NAMALWA (cell line): ENCODE measurements at regions not wholly inside any gene's neighbourhood (a gene's known extent, or its start where the extent isn't known, plus 50 kb on each side); places are given as distances from the start of the nearest gene placed in this dataset.
A peak's percentile ranks its signal among the peaks of the same experiment; 100 is the strongest.

ENCODE experiments used
- DNase-seq: peaks from one replicate; pipeline ENCODE4 v3.0.0-alpha.2; 2015; ENCODE audit warnings: low spot score

DNA sequence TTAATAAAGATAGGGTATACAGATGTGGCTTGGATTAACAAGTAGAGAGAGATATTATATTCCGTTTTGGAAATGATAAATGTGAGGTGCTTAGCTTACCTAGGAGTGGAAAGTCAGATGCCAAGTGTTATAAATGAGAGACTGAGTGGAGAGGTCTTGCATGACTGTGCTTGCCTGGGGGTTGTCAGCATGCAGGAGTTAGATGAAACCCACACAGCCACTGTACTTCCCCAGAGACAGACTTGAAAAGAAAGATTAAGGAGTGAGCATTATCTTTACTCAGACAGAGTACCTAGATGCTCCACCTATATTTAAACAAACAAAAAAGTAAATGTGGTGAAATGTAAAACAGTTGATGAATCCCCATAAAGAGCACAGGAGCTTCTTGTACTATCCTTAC lies 482.7 kb downstream of the RIT2 start:
- DNase-seq, result no peak

DNA sequence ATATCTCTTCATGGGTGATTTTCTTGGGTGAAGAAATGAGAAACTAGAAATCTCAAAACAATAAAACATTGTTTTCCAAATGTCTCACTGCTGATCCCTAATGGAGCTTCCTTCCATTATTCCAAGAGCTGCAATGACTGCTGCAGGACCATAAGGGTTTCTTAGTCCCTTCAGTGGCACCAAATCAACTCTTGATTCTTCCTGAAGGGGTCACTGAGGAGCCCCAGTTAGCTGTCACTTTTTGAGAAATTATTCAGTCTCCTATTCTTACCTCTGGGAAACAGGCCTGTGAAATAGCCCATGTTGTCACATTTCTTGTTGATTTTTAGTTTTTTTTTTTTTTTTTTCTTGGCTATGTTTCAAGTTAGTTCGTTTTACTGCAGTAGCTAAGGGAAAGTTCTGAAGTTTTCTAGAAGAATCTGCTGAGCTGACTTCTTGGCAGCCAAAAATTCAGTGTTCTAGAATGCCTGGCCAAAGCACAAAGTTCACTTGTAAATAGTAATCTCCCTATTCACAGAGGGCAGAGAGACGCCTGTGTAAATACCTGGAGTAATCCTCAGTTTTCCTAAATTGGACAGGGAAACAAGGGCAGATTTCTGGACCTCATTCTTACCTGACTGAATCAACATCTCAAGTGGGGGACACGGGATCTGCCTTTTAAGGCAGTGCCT lies 480.0 kb downstream of the RIT2 start:
- peak; percentile 40 for DNase-seq

DNA sequence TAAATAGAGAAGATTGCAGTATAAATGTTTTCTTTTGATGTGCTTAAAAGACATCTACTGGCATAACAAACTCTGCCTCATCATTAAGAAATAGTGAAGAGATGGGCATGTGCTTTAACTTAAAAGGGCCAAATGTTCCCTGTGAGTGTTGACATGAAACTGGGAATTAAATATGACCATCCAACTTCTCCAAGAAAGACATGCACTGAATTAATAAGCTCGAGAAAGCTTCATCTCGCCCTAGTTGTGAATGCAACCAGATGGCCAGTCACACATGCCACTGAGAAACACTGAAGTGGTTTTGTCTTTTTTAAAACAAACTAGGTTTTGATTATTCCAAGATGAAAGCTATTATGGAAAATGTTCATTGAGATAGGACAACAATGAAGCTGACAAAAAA lies 479.2 kb downstream of the RIT2 start:
- DNase-seq, result no peak

DNA sequence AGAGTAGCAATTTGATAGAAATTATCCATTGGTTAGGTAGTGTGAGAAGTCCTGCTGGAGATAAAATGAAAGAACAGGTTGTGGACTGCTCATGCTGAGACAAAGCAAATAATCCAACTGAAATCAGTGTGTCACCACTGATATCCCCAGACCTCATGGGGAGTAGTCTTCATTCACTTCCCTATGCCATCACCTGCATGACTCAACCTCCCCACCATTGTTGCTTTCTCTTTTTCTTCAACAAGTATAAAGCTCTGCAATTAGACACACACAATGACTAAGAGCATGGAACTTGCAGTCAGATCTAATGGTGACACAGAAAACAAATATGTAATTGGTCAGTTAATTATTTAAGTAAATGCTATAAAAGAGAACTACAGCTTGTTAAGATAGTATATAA lies 475.3 kb downstream of the RIT2 start:
- no peak for DNase-seq

DNA sequence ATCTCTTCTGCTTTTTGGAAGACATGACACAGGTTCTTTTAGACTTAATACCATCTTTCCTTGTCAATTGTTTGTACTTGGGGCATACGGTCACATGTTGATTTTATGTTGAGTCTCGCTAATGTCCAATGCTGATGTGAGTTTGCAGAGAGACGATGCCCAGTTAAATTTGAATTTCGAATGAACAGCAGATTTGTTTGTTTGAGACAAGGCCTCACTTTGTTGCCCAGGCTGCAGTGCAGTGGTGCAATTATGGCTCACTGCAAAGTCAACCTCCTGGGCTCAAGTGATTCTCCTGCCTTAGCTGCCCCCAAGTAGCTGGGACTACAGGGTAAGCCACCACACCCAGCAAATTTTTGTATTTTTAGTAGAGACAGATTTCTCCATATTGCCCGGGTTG lies 473.5 kb downstream of the RIT2 start:
- no peak for DNase-seq

DNA sequence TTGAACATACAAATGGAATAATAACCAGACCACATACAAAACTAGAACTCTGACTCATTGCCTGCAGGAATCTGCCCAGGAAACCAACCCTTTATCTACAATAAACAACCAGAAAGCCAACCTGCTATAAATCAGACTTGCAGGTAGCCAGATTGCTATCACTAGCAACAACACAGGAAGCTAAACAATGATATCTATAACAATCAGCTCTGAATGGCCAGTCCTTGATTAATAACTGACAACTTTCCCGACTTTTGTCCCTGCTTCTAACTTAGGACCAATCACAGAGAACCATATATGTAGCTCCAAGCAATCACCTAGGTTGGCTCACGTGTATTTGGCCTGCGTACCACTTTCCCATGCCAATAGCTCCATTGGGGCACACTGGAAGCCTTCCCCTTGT lies 470.8 kb downstream of the RIT2 start:
- DNase-seq, result no peak

DNA sequence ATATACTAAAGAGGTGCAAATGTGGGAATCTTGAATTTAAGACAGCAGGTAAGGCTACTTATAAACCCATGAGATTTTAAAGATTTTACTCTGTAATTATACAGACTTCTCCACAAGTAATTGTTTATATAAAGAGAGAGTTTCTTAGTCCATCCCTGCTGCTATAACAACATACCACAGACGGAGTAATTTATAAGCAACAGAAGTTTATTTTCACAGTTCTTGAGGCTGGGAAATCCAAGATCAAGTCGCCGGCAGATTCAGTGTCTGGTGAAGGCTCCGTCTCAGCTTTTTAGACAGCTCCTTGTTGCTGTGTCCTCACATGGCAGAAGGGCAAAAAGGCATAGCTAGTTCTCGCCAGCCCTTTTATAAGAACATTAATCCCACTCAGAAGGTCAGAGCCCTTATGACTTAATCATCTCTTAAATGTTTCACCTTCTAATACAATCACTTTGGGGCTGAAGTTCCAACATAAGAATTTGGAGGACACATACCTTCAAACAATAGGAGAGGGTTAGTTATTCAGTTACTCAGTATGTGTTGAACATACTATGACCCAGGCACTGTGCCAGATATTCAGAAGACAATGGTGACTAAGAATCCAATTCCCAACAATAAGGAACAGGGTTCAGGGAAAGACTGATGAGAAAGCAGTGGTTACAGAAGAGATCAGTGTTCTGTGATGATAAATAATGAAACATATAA lies 466.0 kb downstream of the RIT2 start:
- no peak for DNase-seq

DNA sequence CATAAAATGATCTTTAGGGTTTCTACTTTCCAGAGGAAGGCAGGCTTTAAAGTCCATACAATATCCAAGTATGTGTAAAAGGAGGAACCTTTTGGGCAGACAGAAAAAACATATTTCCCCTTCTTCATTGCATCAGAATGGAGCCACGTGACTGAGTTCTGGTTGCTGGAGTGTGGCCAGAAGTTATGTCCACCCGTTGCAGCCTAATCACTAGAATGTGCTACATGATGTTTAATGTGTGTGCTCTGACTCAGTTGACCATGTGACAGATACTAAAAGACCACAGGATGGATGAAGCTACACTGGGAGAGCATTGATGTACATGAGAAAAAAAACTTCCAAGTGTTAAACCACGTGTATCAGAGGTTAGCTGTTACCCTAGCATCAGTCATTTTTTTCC lies 460.9 kb downstream of the RIT2 start:
- peak; percentile 2 for DNase-seq

DNA sequence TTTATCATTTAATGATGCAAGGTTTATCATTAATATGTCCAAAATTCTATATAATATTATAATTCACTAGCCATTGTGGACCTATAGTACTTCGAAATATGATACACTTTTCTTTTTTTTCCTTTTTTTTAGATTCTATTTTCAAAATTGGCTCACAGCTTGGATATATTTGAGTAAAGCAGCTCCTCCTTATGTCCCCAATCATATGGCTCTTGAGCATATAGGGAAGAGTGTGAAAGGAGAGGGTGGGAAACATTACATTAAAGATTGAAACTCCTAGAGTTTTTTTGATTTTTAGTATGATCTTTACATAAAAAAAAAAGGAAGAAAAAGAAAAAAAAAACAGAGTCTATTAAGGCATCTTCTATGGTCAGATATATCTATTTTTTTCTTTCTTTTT lies 457.9 kb downstream of the RIT2 start:
- DNase-seq, result no peak

DNA sequence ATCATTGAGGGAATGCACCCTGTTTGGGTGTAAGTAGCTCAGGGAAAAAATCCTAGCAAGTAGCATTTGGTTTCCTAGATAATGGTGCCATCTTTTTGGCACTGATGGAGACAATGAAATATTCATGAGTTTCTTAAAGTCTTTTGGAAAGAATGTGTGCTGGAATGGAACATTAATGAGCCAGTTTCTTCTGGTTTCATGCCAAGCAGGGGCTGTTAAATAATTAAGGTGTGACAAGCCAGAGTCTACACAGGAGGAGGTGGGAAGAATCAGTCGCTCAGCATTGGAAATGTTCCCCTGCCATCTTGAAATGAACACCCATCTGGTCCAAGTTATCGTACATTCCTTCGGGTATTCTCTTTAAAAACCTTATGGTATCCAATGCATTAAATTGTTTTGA lies 457.3 kb downstream of the RIT2 start:
- no peak for DNase-seq

DNA sequence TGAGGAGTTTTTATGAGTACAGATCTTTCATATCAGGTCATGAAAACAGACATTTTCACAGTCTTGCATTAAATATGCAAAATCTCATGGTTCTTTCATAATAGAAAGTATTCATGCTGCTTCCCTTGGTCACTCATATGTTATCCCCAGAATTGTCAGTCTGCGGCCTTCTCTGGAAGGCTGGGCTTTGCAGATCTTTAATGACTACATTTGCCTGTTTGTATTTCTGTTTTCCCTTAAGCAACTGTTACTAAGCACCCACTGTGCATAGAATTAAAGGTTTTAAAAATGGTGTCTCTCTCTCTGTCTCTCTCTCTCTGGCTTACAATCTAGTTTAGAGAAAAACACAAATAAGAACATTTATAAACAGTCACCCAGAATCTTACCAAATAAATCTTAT lies 456.3 kb downstream of the RIT2 start:
- no peak for DNase-seq

DNA sequence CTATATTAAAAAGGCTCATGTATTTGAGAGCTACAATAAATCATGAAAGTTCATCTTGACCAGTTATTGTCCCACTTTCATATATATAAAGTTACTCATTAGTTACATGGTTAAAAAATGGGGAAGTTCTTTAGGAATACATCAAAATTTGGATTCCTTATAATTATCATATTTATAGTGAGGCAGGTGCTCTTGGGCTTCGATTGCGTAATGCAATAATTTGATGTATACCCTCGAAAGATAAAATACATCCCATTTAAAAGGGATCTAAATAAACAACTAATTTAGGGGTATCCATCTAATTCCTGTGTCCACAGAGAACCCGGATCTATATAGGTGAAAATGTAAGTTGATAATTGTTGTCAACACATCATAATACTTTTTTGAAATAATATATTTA lies 444.6 kb downstream of the RIT2 start:
- DNase-seq, result no peak

DNA sequence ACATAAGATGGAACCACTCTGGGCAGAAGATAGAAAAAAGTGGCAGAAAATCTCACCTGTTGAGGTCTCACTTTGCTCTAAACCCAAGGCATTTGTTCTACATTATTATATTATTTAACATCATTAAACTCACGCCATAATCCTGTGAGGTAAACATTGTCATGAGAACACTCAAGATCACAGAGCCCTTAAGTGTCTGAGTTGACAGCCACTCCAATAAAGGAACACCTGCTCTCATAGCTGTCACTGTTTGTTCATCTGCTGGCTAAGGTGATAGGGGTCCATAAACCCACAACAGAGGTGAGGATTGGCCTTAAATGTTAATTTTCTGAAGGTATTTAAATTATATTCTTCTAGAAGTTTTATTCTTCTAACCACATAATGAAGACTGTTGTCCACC lies 439.7 kb downstream of the RIT2 start:
- DNase-seq, result no peak

DNA sequence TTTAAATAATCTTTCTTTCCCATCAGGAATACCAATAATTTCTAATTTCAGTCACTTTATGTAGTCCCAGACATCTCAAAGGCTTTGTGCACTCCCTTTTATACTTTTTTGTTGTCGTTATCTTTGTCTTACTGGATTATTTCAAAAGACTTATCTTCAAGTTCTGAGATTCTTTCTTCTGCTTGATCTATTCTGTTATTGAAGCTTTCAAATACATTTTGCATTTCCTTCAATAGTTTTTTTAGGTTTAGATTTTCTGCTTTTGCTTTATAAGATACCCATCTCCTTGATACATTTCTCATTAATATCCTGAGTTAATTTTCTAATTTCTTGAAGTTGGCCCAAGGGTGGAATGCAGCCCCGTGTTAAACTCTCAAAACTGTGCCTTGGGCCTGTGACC lies 432.4 kb downstream of the RIT2 start:
- DNase-seq, result no peak

DNA sequence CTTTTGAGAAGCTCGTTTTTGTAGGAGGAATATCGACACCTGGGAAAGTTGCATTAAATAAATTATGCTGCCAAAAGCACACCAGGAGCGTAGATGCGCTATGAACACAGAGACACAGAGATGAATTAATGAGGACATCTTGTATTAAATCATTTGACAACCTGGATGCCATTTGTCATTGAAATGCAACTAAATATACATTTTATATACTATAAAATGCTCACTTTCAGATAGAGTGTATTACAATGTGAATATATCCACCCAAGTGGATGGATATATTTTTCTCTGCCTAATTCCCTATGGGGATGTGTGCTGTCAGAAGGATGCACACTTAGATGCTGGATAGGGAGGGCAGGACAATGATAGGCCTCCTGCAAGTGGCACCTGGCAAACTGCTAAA lies 426.2 kb downstream of the RIT2 start:
- no peak for DNase-seq
